ENCODE measurements at regions not wholly inside any gene's neighbourhood (a gene's known extent, or its start where the extent isn't known, plus 50 kb on each side); places are given as distances from the start of the nearest gene placed in this dataset.

GRCh38 chr5:77157732-77158532, 52.5 kb upstream of the PDE8B start:
- DNase-seq (ENCODE audit: low read depth, low spot score), result no peak

- no peak for DNase-seq (ENCODE audit: low read depth, low spot score)
Measured at GRCh38 chr5:77156379-77156778, 54.1 kb upstream of the PDE8B start.

- no peak for DNase-seq (ENCODE audit: low read depth, low spot score)
Measured at GRCh38 chr5:77155179-77155785, 55.2 kb upstream of the PDE8B start.

- no peak for DNase-seq (ENCODE audit: low read depth, low spot score)
Measured at GRCh38 chr5:77152441-77152840, 58.0 kb upstream of the PDE8B start.

GRCh38 chr5:77151501-77151900, 59.0 kb upstream of the PDE8B start:
- no peak for DNase-seq (ENCODE audit: low read depth, low spot score)

- no peak for DNase-seq (ENCODE audit: low read depth, low spot score)
Measured at GRCh38 chr5:77146896-77147295, 59.8 kb upstream of the ZBED3 start.

- DNase-seq (ENCODE audit: low read depth, low spot score), result no peak
Measured at GRCh38 chr5:77145666-77146065, 58.6 kb upstream of the ZBED3 start.

GRCh38 chr5:77144837-77145139, 57.7 kb upstream of the ZBED3 start:
- DNase-seq (ENCODE audit: low read depth, low spot score), result no peak

GRCh38 chr5:77143998-77144836, 57.1 kb upstream of the ZBED3 start:
- DNase-seq (ENCODE audit: low read depth, low spot score), result peak; percentile 15

- DNase-seq (ENCODE audit: low read depth, low spot score), result no peak
Measured at GRCh38 chr5:77140350-77140749, 53.3 kb upstream of the ZBED3 start.

GRCh38 chr5:77139001-77139400, 51.9 kb upstream of the ZBED3 start:
- no peak for DNase-seq (ENCODE audit: low read depth, low spot score)
